Cardiac fibroblast (primary cell): ENCODE measurements at regions not wholly inside any gene's neighbourhood (a gene's known extent, or its start where the extent isn't known, plus 50 kb on each side); places are given as distances from the start of the nearest gene placed in this dataset.

Source experiments
- DNase-seq, 2 donors: peaks; one replicate each; pipeline versions ENCODE4 v3.0.0 to v3.0.0-alpha.2; 2010; ENCODE audit warnings: low read depth in 2 of 2
- H3K4me3 ChIP-seq, 2 donors: replicated peaks in 1 of 2; 1 replicate in 1 of 2; 2 replicates in 1 of 2; pipeline ENCODE4 v1.5.1; 2011; ENCODE audit warnings: low read depth in 2 of 2, low read length in 2 of 2, mild to moderate bottlenecking in 2 of 2, moderate library complexity in 1 of 2
- CTCF ChIP-seq: IDR thresholded peaks from one replicate; pipeline ENCODE4 v1.5.1; 2011; ENCODE audit warnings: low read depth, mild to moderate bottlenecking, low read length, inconsistent platforms

- no peak for TF ChIP-seq CTCF
- no peak for DNase-seq
- no peak overlapping the region for H3K4me3 ChIP-seq
Observed at GRCh38 chr5:73284985-73285384, 112.0 kb downstream of the TMEM174 start.

GRCh38 chr5:73284220-73284795 is 111.3 kb downstream of the TMEM174 start:
- TF ChIP-seq CTCF, result no peak
- no peak for DNase-seq

GRCh38 chr5:73282923-73283322 is 109.9 kb downstream of the TMEM174 start:
- DNase-seq, result no peak
- no peak for TF ChIP-seq CTCF
- H3K4me3 ChIP-seq, result no peak overlapping the region

More at GRCh38 chr5:73284220-73284795, 111.3 kb downstream of the TMEM174 start:
- H3K4me3 ChIP-seq, result no peak overlapping the region

- no peak for DNase-seq
- no peak overlapping the region for H3K4me3 ChIP-seq
- TF ChIP-seq CTCF, result no peak
Observed at GRCh38 chr5:73282383-73282782, 109.4 kb downstream of the TMEM174 start.

GRCh38 chr5:73280821-73281746 is 108.1 kb downstream of the TMEM174 start:
- no peak overlapping the region for H3K4me3 ChIP-seq
- no peak for TF ChIP-seq CTCF
- DNase-seq, result peak; percentile 73 to 78

- no peak for DNase-seq
- no peak overlapping the region for H3K4me3 ChIP-seq
Observed at GRCh38 chr5:73280386-73280785, 107.4 kb downstream of the TMEM174 start.

More at GRCh38 chr5:73280386-73280785, 107.4 kb downstream of the TMEM174 start:
- TF ChIP-seq CTCF, result no peak
